GM10266 (cell line): ENCODE measurements at regions not wholly inside any gene's neighbourhood (a gene's known extent, or its start where the extent isn't known, plus 50 kb on each side); places are given as distances from the start of the nearest gene placed in this dataset.

Source experiments
- DNase-seq: peaks from one replicate; pipeline ENCODE4 v3.0.0; 2012; ENCODE audit errors: extremely low spot score
- CTCF ChIP-seq: IDR thresholded peaks from 2 replicates; pipeline ENCODE4 v1.5.1; 2012; ENCODE audit warnings: mild to moderate bottlenecking, low read depth; ENCODE audit not compliant: control insufficient read depth, insufficient read depth; ENCODE audit errors: missing control alignments

- DNase-seq: no peak
Measured at GRCh38 chr6:141260627-141261015, 872.1 kb upstream of the GJE1 start.

GRCh38 chr6:141259807-141260206 is 872.9 kb upstream of the GJE1 start:
- DNase-seq: no peak
- TF ChIP-seq CTCF: no peak

More at GRCh38 chr6:141260627-141261015, 872.1 kb upstream of the GJE1 start:
- no peak for TF ChIP-seq CTCF

GRCh38 chr6:141259091-141259490 is 873.6 kb upstream of the GJE1 start:
- no peak for TF ChIP-seq CTCF

GRCh38 chr6:141258516-141258915 is 874.2 kb upstream of the GJE1 start:
- TF ChIP-seq CTCF: no peak
- DNase-seq: no peak

More at GRCh38 chr6:141259091-141259490, 873.6 kb upstream of the GJE1 start:
- DNase-seq: no peak

- TF ChIP-seq CTCF: no peak
Measured at GRCh38 chr6:141254336-141254735, 878.4 kb upstream of the GJE1 start.

GRCh38 chr6:141252828-141253608 is 879.7 kb upstream of the GJE1 start:
- no peak for DNase-seq

More at GRCh38 chr6:141254336-141254735, 878.4 kb upstream of the GJE1 start:
- DNase-seq: no peak

GRCh38 chr6:141251286-141251685 is 881.4 kb upstream of the GJE1 start:
- no peak for TF ChIP-seq CTCF
- no peak for DNase-seq

More at GRCh38 chr6:141252828-141253608, 879.7 kb upstream of the GJE1 start:
- no peak for TF ChIP-seq CTCF
